WI38 (cell line): ENCODE measurements at regions not wholly inside any gene's neighbourhood (a gene's known extent, or its start where the extent isn't known, plus 50 kb on each side); places are given as distances from the start of the nearest gene placed in this dataset.

ENCODE experiments used
- H3K4me3 ChIP-seq: 2 replicates; pipeline ENCODE4 v1.5.1; 2011; ENCODE audit warnings: low read depth, mild to moderate bottlenecking, control low read depth, low read length
- TF ChIP-seq, protein P1 (sequence below): IDR thresholded peaks from 2 replicates; pipeline ENCODE4 v1.5.1; 2012; ENCODE audit warnings: low read depth, mild to moderate bottlenecking, control low read depth, low read length

DNA sequence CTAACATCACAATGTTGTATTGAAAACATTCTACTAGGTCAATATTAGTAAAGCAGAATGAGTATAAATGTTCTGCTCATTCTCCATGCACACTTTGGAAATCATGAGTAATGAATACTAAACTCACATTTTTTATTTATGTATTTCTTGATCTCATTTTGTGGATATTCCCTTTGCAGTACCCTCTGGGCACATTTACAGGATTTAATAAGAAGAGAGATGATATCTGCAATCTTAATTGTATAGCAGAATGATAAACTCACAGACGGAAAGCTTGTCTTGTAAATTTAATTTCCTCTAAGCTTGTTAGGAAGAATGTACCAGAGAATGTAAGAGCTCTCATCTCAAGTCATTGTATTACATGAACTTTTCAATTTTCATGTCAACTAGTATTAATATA is 1279.7 kb downstream of the PCDH7 start:
- H3K4me3 ChIP-seq: no peak overlapping the region
- TF ChIP-seq, protein P1, sequence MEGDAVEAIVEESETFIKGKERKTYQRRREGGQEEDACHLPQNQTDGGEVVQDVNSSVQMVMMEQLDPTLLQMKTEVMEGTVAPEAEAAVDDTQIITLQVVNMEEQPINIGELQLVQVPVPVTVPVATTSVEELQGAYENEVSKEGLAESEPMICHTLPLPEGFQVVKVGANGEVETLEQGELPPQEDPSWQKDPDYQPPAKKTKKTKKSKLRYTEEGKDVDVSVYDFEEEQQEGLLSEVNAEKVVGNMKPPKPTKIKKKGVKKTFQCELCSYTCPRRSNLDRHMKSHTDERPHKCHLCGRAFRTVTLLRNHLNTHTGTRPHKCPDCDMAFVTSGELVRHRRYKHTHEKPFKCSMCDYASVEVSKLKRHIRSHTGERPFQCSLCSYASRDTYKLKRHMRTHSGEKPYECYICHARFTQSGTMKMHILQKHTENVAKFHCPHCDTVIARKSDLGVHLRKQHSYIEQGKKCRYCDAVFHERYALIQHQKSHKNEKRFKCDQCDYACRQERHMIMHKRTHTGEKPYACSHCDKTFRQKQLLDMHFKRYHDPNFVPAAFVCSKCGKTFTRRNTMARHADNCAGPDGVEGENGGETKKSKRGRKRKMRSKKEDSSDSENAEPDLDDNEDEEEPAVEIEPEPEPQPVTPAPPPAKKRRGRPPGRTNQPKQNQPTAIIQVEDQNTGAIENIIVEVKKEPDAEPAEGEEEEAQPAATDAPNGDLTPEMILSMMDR: no peak

DNA sequence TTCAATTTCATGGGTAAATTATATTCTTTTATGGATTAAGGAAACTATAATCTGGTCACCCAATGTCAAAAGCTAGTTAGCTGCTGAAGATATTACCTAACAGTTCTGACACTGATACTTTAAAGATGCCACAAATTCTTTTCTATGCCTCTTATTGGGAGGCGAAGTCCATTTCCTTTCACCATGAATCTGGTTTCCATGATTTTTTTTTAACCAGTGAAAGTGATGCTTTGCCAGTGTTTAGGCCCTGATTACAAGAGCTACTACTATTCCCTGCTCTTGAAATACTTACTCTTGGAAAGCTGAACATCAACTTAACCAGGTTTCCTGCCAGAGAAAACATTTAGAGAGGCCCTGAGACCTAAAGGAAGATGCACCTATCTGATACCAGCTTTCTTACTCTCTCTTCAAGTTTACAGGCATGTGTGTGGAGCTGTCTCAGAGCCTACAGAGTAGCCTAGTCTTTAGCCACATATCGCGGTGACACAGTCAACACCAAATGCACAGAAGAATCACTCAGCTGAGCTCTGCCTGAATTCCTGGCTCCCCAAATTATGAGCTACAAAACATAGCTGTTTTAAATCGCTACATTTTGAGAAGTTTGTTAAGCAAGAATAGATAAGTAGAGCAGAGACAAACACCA is 1280.8 kb downstream of the PCDH7 start:
- TF ChIP-seq, protein P1: no peak
- H3K4me3 ChIP-seq: no peak overlapping the region

DNA sequence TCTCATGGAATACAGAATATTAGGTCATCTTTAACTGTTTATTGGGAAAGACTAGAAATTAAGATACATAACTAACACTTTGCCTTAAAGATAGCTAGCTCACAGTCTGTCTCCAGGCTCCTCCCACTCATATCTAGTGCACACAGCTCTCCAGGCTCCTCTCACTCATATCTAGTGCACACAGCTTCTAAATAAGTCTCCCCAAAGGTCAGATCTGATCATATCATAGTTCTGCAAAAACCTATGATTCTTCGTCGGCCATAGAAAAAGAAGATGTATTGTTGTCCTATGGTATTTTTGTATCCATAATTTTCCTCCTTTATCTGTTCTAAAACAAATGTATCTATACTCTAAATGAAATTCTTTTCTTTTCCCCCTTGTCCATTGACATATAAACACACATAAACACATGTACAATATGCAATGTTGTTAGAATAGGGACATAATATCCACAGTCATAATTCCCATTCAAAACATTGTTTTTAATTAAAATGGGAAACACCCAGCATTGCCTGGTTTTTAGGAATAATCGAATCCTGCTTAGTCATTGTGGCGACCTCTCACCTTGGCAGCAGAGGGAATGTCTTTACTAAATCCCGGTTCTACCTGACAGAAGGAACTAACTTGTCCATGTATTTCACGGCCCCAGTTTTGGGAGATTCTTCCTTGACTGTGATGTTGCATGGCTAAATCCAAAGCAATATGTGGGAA is 1282.0 kb downstream of the PCDH7 start:
- no peak overlapping the region for H3K4me3 ChIP-seq
- TF ChIP-seq, protein P1: no peak

DNA sequence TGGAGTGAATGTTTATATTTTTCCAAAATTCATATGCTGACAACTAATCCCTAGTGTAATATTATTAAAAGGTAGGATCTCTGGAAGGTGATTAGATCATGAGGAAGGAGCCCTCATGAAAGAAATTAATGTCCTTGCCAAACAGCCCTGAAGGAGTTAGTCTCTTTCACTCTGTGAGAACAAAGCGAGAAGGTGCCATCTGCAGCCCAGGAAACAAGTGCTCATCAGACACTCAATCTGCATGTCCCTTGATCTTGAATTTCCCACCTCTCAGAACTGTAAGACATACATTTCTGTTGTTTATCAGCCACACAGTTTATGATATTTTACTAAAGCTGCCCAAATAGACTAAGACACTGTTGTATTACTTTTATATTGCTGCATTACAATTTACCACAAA is 1283.4 kb downstream of the PCDH7 start:
- TF ChIP-seq, protein P1: no peak
- H3K4me3 ChIP-seq: no peak overlapping the region

DNA sequence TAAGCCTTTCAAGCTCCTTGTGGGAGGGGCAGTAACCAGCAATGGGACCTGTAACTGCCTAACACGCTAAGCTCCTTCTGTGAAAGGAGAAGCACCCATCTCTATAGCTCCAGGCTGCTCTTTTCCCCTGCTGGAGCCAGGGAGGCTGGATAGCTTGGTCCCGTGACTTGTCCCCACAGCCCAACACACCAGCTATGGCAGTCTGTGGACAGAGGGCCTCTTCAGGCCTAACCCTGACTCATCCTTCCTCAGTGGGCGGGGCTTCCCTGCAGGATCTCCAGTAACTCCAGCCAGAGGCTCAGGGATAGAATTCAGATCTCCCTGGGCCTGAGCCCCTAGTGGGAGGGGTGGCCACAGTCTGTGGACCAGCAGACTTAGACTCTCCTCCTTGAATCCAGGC is 1290.1 kb downstream of the PCDH7 start:
- TF ChIP-seq, protein P1: no peak
- no peak overlapping the region for H3K4me3 ChIP-seq

DNA sequence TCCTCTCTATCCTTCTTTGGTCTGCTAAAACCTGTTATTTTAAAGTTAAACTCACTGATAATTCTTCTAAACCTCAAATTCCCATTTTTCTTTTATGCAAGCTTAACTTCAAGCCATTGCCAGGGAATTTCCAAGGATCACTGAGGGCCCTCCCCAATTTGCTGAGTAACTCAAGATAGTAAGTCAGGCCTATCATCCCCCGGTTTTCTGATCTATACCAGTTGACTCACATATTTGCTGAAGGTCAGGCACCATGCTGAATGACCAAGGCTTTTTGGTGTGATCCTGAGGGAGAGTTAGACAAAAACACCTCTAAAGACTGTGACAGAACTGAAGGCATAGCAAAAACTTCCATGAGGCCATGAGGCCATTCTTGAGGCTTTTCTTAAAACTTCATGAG is 1301.9 kb downstream of the PCDH7 start:
- no peak overlapping the region for H3K4me3 ChIP-seq
- TF ChIP-seq, protein P1: no peak

DNA sequence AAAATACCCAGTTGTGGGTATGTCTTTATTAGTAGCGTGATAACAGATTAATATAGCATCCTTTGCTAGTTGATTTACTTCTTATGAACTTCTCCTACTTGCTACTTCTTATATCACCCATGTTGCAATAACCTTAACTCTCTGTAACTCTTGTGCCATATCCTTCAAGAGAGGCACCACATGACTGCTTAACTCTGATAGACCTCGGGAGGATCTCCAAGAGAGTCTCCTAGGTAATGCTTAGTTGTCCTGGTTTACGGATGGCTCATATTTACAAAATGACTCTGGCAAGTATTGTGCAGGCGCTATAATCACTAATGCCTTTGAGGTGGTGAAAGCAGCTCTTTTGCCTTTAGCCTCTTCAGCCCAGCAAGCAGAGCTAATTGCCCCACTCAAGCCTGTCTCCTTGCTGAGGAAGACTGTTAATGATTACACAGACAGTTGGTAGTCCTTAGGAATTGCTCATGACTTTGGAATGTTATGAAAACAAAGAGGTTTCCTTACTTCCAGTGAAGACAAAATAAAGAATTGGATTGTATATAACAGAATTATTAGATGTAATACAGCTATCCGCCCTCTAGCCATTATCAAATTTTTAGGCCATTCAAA is 1305.8 kb downstream of the PCDH7 start:
- TF ChIP-seq, protein P1: no peak
- no peak overlapping the region for H3K4me3 ChIP-seq
